ENCODE measurements at regions not wholly inside any gene's neighbourhood (a gene's known extent, or its start where the extent isn't known, plus 50 kb on each side); places are given as distances from the start of the nearest gene placed in this dataset.

GRCh38 chr9:82598241-82599039 lies 464.5 kb downstream of the RASEF start:
- no peak for DNase-seq

GRCh38 chr9:82599336-82599949 lies 463.5 kb downstream of the RASEF start:
- no peak for DNase-seq

GRCh38 chr9:82600536-82601292 lies 462.2 kb downstream of the RASEF start:
- DNase-seq: no peak

- DNase-seq: no peak
Measured at GRCh38 chr9:82601293-82601771, 461.6 kb downstream of the RASEF start.

GRCh38 chr9:82604947-82605656 lies 457.8 kb downstream of the RASEF start:
- DNase-seq: no peak

GRCh38 chr9:82605657-82606031 lies 457.3 kb downstream of the RASEF start:
- DNase-seq: no peak

GRCh38 chr9:82606071-82606470 lies 456.9 kb downstream of the RASEF start:
- DNase-seq: no peak

GRCh38 chr9:82606492-82607382 lies 456.2 kb downstream of the RASEF start:
- DNase-seq: peak; percentile 3

- no peak for DNase-seq
Measured at GRCh38 chr9:82608487-82608886, 454.5 kb downstream of the RASEF start.

- DNase-seq: no peak
Measured at GRCh38 chr9:82612942-82613341, 450.0 kb downstream of the RASEF start.

- no peak for DNase-seq
Measured at GRCh38 chr9:82613498-82613897, 449.4 kb downstream of the RASEF start.

GRCh38 chr9:82616545-82616944 lies 446.4 kb downstream of the RASEF start:
- no peak for DNase-seq

- no peak for DNase-seq
Measured at GRCh38 chr9:82621447-82621846, 441.5 kb downstream of the RASEF start.

- no peak for DNase-seq
Measured at GRCh38 chr9:82637368-82637767, 425.6 kb downstream of the RASEF start.

GRCh38 chr9:82645600-82645999 lies 417.3 kb downstream of the RASEF start:
- no peak for DNase-seq

- DNase-seq: no peak
Measured at GRCh38 chr9:82650368-82650767, 412.6 kb downstream of the RASEF start.

GRCh38 chr9:82651474-82651873 lies 411.5 kb downstream of the RASEF start:
- no peak for DNase-seq

- no peak for DNase-seq
Measured at GRCh38 chr9:82665324-82665723, 397.6 kb downstream of the RASEF start.

GRCh38 chr9:82668689-82669199 lies 394.2 kb downstream of the RASEF start:
- DNase-seq: no peak

- no peak for DNase-seq
Measured at GRCh38 chr9:82670000-82670399, 392.9 kb downstream of the RASEF start.

- DNase-seq: no peak
Measured at GRCh38 chr9:82670726-82671125, 392.2 kb downstream of the RASEF start.

GRCh38 chr9:82673201-82673600 lies 389.7 kb downstream of the RASEF start:
- no peak for DNase-seq

Measured in DMS 273 treated with DMSO at 0.1 percent for 48 hours (cell line).